KMS-11 (cell line): ENCODE measurements at regions not wholly inside any gene's neighbourhood (a gene's known extent, or its start where the extent isn't known, plus 50 kb on each side); places are given as distances from the start of the nearest gene placed in this dataset.

Source experiments
- H2AFZ ChIP-seq: fragments of 200-600 bp; sonication (generic); 2 replicates; pipeline ENCODE4 v1.6.1; 2016; ENCODE audit warnings: antibody characterized with exemption, mixed run types, low read depth
- H3K27ac ChIP-seq: fragments of 200-600 bp; sonication (generic); 2 replicates; pipeline ENCODE4 v1.6.1; 2016; ENCODE audit warnings: mild to moderate bottlenecking, mixed run types
- H3K27me3 ChIP-seq: fragments of 200-600 bp; sonication (generic); 2 replicates; pipeline ENCODE4 v1.6.1; 2017; ENCODE audit warnings: mild to moderate bottlenecking, low read depth, mixed run types, moderate library complexity; ENCODE audit not compliant: insufficient read depth
- H3K36me3 ChIP-seq: fragments of 200-600 bp; sonication (generic); 2 replicates; pipeline ENCODE4 v1.6.1; 2017; ENCODE audit warnings: mild to moderate bottlenecking, mixed run types; ENCODE audit not compliant: insufficient read depth
- H3K4me1 ChIP-seq: fragments of 200-600 bp; sonication (generic); 2 replicates; pipeline ENCODE4 v1.6.1; 2016; ENCODE audit warnings: mild to moderate bottlenecking, low read depth, mixed run types; ENCODE audit not compliant: poor library complexity, severe bottlenecking
- H3K4me2 ChIP-seq: fragments of 200-600 bp; sonication (generic); 2 replicates; pipeline ENCODE4 v1.7.0; 2016; ENCODE audit warnings: mild to moderate bottlenecking, mixed run types
- H3K4me3 ChIP-seq: fragments of 200-600 bp; sonication (generic); IDR thresholded peaks from 2 replicates; pipeline ENCODE4 v1.6.1; 2017; ENCODE audit warnings: low read depth, low read length, mixed read lengths; ENCODE audit not compliant: insufficient read depth
- H3K79me2 ChIP-seq: fragments of 200-600 bp; sonication (generic); 2 replicates; pipeline ENCODE4 v1.6.1; 2016; ENCODE audit warnings: low read depth, mixed run types; ENCODE audit not compliant: insufficient read depth
- H3K9ac ChIP-seq: fragments of 200-600 bp; sonication (generic); 2 replicates; pipeline ENCODE4 v1.6.1; 2016; ENCODE audit warnings: mild to moderate bottlenecking, mixed run types
- H4K20me1 ChIP-seq: fragments of 200-600 bp; sonication (generic); 2 replicates; pipeline ENCODE4 v1.6.1; 2016; ENCODE audit warnings: mild to moderate bottlenecking, mixed run types; ENCODE audit not compliant: insufficient read depth
- TF ChIP-seq, protein P1 (sequence below): fragments of 200-600 bp; sonication (generic); conservative IDR thresholded peaks from 2 replicates; pipeline ENCODE4 v1.6.1; 2017; ENCODE audit warnings: low read depth, mild to moderate bottlenecking, antibody characterized with exemption, low read length, moderate library complexity, mixed read lengths

DNA sequence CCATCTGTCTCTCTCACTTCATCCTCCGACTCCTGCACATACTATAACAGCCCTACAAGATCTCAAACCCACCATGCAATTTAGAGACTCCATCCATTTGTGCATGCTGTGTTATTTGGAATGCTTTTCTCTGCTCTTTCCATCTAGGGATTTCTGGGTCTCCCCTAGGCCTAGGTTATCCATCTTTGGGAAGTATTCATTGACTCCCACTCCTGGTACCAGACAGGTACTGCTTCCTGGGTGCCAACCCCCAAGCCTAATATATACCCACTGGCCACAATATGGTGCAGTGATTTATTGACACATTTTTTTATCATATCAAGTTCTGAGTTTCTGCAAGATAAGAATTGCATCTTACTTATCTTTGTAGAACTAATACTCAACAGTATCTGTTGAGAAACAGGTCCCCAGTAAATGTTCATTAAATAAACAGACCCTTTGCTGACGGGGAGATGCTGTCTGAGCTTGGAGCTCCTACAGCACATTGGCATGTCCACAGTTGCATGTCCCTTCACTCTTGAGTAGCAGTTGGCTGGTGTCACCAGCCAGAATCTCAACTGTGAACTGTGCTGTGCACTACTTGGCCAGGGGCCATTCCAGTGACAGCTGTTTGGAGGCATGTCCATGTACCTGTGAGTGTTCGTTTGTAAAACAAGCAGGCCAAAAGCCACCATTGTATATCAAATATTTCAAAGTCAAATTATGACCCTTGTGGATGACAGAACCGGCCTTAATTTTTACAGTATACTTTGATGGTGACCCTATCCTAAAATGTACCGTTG, 223.3 kb upstream of the NFE2L3 start:
- no peak overlapping the region for H3K9ac ChIP-seq

DNA sequence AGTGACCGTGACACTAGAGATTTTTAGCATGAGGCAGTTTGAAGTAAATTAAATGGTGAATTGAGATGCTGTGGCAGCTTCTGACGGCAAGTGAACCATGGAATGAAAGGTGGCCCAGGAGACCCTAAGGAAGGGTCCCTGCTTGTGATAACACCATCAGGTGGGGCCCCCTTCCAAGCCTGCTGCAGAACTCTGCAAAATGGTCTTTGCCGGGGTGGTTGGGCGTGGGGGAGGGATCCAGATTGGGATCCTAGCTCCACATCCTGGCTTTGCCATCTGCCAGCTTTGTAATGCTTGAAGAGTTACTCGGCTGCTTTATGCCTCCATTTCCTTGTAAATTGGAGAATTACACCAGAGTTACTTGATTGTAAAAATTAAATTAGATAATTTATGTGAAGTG, 222.6 kb upstream of the NFE2L3 start:
- Histone ChIP-seq H4K20me1 (no peaks in the 10 kb centered on the region), H3K4me2 (no peak overlapping the region), H3K27me3 (no peaks in the 10 kb centered on the region), H3K27ac (no peak overlapping the region), H3K79me2 (no peaks in the 10 kb centered on the region), H3K36me3 (no peaks in the 10 kb centered on the region), H3K9ac (no peak overlapping the region), H3K4me1 (no peaks in the 10 kb centered on the region), H2AFZ (no peak overlapping the region), H3K4me3 (no peak overlapping the region)
- TF ChIP-seq, protein P1, sequence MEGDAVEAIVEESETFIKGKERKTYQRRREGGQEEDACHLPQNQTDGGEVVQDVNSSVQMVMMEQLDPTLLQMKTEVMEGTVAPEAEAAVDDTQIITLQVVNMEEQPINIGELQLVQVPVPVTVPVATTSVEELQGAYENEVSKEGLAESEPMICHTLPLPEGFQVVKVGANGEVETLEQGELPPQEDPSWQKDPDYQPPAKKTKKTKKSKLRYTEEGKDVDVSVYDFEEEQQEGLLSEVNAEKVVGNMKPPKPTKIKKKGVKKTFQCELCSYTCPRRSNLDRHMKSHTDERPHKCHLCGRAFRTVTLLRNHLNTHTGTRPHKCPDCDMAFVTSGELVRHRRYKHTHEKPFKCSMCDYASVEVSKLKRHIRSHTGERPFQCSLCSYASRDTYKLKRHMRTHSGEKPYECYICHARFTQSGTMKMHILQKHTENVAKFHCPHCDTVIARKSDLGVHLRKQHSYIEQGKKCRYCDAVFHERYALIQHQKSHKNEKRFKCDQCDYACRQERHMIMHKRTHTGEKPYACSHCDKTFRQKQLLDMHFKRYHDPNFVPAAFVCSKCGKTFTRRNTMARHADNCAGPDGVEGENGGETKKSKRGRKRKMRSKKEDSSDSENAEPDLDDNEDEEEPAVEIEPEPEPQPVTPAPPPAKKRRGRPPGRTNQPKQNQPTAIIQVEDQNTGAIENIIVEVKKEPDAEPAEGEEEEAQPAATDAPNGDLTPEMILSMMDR = no peak

More for the DNA sequence above, 223.3 kb upstream of the NFE2L3 start:
- no peak overlapping the region for H3K4me2 ChIP-seq
- H3K36me3 ChIP-seq = no peaks in the 10 kb centered on the region
- no peak overlapping the region for H3K27ac ChIP-seq
- no peaks in the 10 kb centered on the region for H3K79me2 ChIP-seq
- H4K20me1 ChIP-seq = no peaks in the 10 kb centered on the region
- TF ChIP-seq, protein P1 = no peak
- no peak overlapping the region for H3K4me3 ChIP-seq
- H3K4me1 ChIP-seq = no peaks in the 10 kb centered on the region
- no peak overlapping the region for H2AFZ ChIP-seq
- H3K27me3 ChIP-seq = no peaks in the 10 kb centered on the region

DNA sequence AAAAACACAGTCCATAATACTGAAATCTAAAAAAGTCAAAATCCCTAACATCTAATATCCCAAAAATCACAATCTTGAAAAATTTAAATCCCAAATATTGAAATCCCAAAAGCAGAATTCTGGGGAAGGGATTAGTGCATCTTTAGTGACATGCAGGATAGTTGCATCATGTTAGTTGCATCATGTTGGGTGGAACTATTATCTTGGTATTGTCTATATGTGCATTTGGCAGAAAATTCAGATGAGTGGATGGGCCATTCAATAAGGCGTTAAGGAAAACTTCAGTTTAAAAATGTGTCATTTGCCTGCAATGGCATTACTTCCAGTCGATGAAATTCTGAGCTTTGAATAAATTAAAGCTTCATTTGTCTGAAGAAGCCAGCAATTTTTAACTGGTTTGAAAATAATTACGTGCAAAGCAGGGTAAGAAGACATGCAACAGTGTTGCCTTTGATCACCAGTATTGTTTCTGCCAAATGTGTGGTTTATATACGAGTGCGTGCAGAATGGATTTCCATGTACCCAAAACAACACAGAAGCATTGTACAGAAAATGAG, 221.4 kb upstream of the NFE2L3 start:
- no peak overlapping the region for H3K9ac ChIP-seq
- TF ChIP-seq, protein P1 = no peak
- no peak overlapping the region for H2AFZ ChIP-seq
- no peaks in the 10 kb centered on the region for H3K79me2 ChIP-seq
- H3K4me1 ChIP-seq = no peaks in the 10 kb centered on the region
- no peaks in the 10 kb centered on the region for H3K27me3 ChIP-seq
- H3K4me3 ChIP-seq = no peak overlapping the region
- no peak overlapping the region for H3K27ac ChIP-seq
- H3K36me3 ChIP-seq = no peaks in the 10 kb centered on the region
- H4K20me1 ChIP-seq = no peaks in the 10 kb centered on the region
- H3K4me2 ChIP-seq = no peak overlapping the region

DNA sequence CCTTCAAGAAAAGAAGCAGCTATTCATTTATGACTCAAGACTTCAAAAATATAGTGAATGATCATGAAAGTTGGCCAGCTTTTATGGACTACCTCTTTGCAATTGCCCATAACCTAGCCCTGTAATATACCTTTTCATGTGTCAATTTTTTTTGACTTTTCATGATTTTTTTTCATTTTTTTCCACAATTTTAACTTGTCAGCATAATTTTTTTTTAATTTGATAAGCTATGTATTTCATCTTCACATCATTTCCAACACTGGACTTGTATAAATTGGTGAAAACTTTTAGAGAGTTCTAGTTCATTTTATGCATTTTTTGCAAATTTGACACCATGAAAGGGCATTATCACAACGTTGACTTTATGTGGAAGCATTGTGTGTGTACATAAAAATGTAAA, 220.8 kb upstream of the NFE2L3 start:
- Histone ChIP-seq H3K27ac (no peak overlapping the region), H3K9ac (no peak overlapping the region), H3K27me3 (no peaks in the 10 kb centered on the region), H3K36me3 (no peaks in the 10 kb centered on the region), H3K79me2 (no peaks in the 10 kb centered on the region), H4K20me1 (no peaks in the 10 kb centered on the region), H3K4me2 (no peak overlapping the region), H3K4me1 (no peaks in the 10 kb centered on the region), H2AFZ (no peak overlapping the region), H3K4me3 (no peak overlapping the region)
- TF ChIP-seq, protein P1 = no peak
